ENCODE measurements at regions not wholly inside any gene's neighbourhood (a gene's known extent, or its start where the extent isn't known, plus 50 kb on each side); places are given as distances from the start of the nearest gene placed in this dataset.

DNA sequence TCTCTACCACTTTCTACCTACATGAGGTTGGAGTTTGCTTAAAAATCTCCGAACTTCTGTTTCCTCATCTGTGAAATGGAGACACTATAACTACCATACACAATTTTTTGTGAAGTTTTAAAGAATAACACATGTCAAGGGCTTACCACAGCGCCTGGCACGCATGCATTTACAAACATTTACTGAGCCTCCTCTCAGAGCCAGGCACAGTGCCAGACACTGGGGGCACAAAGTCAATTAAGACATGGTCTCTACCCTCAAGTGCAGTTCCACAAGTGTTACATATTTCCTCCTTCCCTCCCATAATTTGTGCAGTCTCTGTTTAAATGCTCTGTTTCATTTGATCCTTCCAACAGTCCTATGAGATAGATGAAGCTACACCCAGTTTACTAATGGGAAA lies 356.4 kb upstream of the ESRRG start:
- no peak for DNase-seq
- H3K4me3 ChIP-seq (ENCODE audit: low read length in 3 of 3), result peak overlapping the region in 1 of 3 donors; percentile 53
- no peaks in the 10 kb centered on the region for H3K9me3 ChIP-seq (ENCODE audit: control insufficient read depth in 2 of 3, insufficient read depth in 1 of 3, low read length in 3 of 3)
- peaks cover 2 to 27% (median 2%) of the 10 kb centered on the region in 3 donors for H3K4me1 ChIP-seq (ENCODE audit: control insufficient read depth in 2 of 3, insufficient read depth in 2 of 3, low read depth in 1 of 3, low read length in 3 of 3)
- peak overlapping the region in 1 of 3 donors; percentile 37 for H3K9ac ChIP-seq (ENCODE audit: low read length in 3 of 3)
- H3K27ac ChIP-seq (ENCODE audit: low read depth in 2 of 2, low read length in 2 of 2), result peak overlapping the region; percentile 44 to 66
- TF ChIP-seq, protein P1, sequence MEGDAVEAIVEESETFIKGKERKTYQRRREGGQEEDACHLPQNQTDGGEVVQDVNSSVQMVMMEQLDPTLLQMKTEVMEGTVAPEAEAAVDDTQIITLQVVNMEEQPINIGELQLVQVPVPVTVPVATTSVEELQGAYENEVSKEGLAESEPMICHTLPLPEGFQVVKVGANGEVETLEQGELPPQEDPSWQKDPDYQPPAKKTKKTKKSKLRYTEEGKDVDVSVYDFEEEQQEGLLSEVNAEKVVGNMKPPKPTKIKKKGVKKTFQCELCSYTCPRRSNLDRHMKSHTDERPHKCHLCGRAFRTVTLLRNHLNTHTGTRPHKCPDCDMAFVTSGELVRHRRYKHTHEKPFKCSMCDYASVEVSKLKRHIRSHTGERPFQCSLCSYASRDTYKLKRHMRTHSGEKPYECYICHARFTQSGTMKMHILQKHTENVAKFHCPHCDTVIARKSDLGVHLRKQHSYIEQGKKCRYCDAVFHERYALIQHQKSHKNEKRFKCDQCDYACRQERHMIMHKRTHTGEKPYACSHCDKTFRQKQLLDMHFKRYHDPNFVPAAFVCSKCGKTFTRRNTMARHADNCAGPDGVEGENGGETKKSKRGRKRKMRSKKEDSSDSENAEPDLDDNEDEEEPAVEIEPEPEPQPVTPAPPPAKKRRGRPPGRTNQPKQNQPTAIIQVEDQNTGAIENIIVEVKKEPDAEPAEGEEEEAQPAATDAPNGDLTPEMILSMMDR (IDR thresholded peaks at IDR 0.05; ENCODE audit: borderline replicate concordance, extremely low read depth, insufficient read depth), result no peak
- no peaks in the 10 kb centered on the region for H3K36me3 ChIP-seq (ENCODE audit: control insufficient read depth in 2 of 3, insufficient read depth in 3 of 3, low read length in 3 of 3)
- H3K27me3 ChIP-seq (ENCODE audit: control insufficient read depth, insufficient read depth, low read length), result no peaks in the 10 kb centered on the region
- no peak for FAIRE-seq
- intact Hi-C loops (cut with DNase I), result no loop called here

GRCh38 chr1:217078959-217079358 lies 355.7 kb upstream of the ESRRG start:
- peak overlapping the region; percentile 44 to 66 for H3K27ac ChIP-seq (ENCODE audit: low read depth in 2 of 2, low read length in 2 of 2)
- FAIRE-seq, result no peak
- no peaks in the 10 kb centered on the region for H3K27me3 ChIP-seq (ENCODE audit: control insufficient read depth, insufficient read depth, low read length)
- intact Hi-C loops (cut with DNase I), result no loop called here
- TF ChIP-seq, protein P1 (IDR thresholded peaks at IDR 0.05; ENCODE audit: borderline replicate concordance, extremely low read depth, insufficient read depth), result no peak
- no peaks in the 10 kb centered on the region for H3K9me3 ChIP-seq (ENCODE audit: control insufficient read depth in 2 of 3, insufficient read depth in 1 of 3, low read length in 3 of 3)
- no peaks in the 10 kb centered on the region for H3K36me3 ChIP-seq (ENCODE audit: control insufficient read depth in 2 of 3, insufficient read depth in 3 of 3, low read length in 3 of 3)
- H3K4me1 ChIP-seq (ENCODE audit: control insufficient read depth in 2 of 3, insufficient read depth in 2 of 3, low read depth in 1 of 3, low read length in 3 of 3), result peaks cover 2 to 27% (median 2%) of the 10 kb centered on the region in 3 donors
- DNase-seq, result no peak
- H3K9ac ChIP-seq (ENCODE audit: low read length in 3 of 3), result peak overlapping the region in 1 of 3 donors; percentile 37
- H3K4me3 ChIP-seq (ENCODE audit: low read length in 3 of 3), result peak overlapping the region in 2 of 3 donors; percentile 10 to 53

DNA sequence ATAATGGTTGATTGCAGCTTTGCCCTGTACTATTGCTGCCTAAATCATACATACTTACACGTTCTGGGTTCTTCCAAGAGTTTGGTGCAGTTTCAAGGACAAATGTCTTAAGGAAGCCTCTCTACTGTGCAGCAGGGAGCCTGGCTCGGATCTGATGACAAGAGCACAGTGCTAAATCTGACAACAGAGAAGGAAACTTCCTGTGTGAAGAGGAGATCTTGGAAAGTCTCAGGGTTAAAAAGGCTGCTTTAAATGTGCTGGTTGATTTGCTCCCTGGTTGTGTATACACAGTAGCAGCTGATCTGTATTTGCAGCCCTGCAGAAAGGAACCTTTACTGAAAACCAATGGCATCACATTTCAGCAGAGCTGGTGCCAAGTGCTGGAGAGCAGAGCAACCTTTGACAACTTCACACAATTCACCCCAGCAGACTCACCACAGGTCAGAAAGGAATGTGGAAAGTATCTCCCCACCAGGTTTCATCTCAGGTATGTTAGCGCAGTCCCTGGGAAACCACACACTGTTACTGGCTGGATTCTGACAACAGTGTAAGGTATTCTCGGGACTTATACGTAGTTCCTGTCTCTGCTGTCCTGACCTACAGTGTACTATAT lies 355.0 kb upstream of the ESRRG start:
- FAIRE-seq (no peak), DNase-seq (peak in 4 of 5 donors; percentile 40 to 74 (median 66))
- Histone ChIP-seq H3K4me3 (ENCODE audit: low read length in 3 of 3) (peak overlapping the region; percentile 2 to 53 (median 45)), H3K27me3 (ENCODE audit: control insufficient read depth, insufficient read depth, low read length) (no peaks in the 10 kb centered on the region), H3K36me3 (ENCODE audit: control insufficient read depth in 2 of 3, insufficient read depth in 3 of 3, low read length in 3 of 3) (no peaks in the 10 kb centered on the region), H3K27ac (ENCODE audit: low read depth in 2 of 2, low read length in 2 of 2) (peak overlapping the region; percentile 44 to 66), H3K4me1 (ENCODE audit: control insufficient read depth in 2 of 3, insufficient read depth in 2 of 3, low read depth in 1 of 3, low read length in 3 of 3) (peaks cover 2 to 27% (median 2%) of the 10 kb centered on the region in 3 donors), H3K9ac (ENCODE audit: low read length in 3 of 3) (peak overlapping the region in 2 of 3 donors; percentile 29 to 37), H3K9me3 (ENCODE audit: control insufficient read depth in 2 of 3, insufficient read depth in 1 of 3, low read length in 3 of 3) (no peaks in the 10 kb centered on the region)
- intact Hi-C loops (cut with DNase I), result no loop called here
- TF ChIP-seq, protein P1 (IDR thresholded peaks at IDR 0.05; ENCODE audit: borderline replicate concordance, extremely low read depth, insufficient read depth), result no peak

Measured in kidney (tissue), 13 donors.